ENCODE measurements at regions not wholly inside any gene's neighbourhood (a gene's known extent, or its start where the extent isn't known, plus 50 kb on each side); places are given as distances from the start of the nearest gene placed in this dataset.
"Not testable (repeated sequence)": the region's sequence is repeated elsewhere in the genome, so short reads cannot be mapped to it uniquely, and the experiment has no call there.

- Mint-ChIP-seq H3K27me3 (peaks cover 31% of the 10 kb centered on the region), H3K4me3 (no peak overlapping the region), H3K4me1 (ENCODE audit: low read depth) (peaks cover 4% of the 10 kb centered on the region), H3K36me3 (ENCODE audit: low read depth) (no peaks in the 10 kb centered on the region), H3K27ac (no peak overlapping the region), H3K9me3 (no peaks in the 10 kb centered on the region)
Observed at GRCh38 chr14:95597784-95598211, 62.9 kb downstream of the GLRX5 start.

DNA sequence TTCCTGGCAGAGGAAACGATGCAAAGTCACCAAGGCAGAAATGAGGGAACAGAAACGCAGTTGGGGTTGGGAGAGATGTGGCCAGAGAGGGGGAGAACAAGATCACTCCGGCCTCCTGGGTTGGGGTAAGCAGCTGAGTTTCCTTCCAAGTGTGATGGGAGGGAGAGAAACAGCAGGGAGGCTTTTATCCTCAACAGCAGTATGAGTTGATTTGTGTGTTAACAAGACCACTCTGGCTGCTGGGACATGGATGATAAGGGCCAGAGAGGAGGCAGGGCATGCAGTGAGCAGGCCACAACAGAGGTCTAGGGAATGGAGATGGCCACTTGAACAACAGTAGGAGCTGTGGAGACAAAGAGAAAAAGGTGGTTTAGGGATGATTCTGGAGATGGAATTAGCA, 66.8 kb downstream of the GLRX5 start:
- no peak overlapping the region for H3K4me3 Mint-ChIP-seq
- peaks cover 36% of the 10 kb centered on the region for H3K27me3 Mint-ChIP-seq
- peaks cover 4% of the 10 kb centered on the region for H3K4me1 Mint-ChIP-seq (ENCODE audit: low read depth)
- no peaks in the 10 kb centered on the region for H3K9me3 Mint-ChIP-seq
- no peak overlapping the region for H3K27ac Mint-ChIP-seq
- no peaks in the 10 kb centered on the region for H3K36me3 Mint-ChIP-seq (ENCODE audit: low read depth)

DNA sequence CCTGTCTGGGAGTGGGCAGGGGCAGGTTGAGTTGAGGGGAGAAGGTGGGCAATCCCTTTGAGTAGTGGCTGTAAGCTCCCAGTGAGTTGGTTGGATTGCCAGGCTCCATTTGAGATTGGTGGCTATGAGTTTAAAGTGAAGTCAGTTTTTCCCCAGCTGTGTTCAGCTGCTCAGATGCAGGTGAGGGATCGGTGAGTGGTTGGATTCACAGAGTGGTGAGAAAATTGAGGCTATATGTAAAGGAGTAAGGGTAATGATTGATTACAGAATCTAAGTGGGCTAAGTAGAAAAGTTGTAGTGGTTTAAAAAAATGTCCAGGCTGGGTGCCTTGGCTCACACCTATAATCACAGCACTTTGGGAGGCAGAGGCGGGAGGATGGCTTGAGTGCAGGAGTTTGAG, 68.6 kb downstream of the GLRX5 start:
- no peak overlapping the region for H3K4me3 Mint-ChIP-seq
- no peak overlapping the region for H3K27ac Mint-ChIP-seq
- no peaks in the 10 kb centered on the region for H3K9me3 Mint-ChIP-seq
- no peaks in the 10 kb centered on the region for H3K36me3 Mint-ChIP-seq (ENCODE audit: low read depth)
- peaks cover 33% of the 10 kb centered on the region for H3K27me3 Mint-ChIP-seq
- H3K4me1 Mint-ChIP-seq (ENCODE audit: low read depth): peaks cover 2% of the 10 kb centered on the region

- H3K36me3 Mint-ChIP-seq (ENCODE audit: low read depth): no peaks in the 10 kb centered on the region
- peaks cover 16% of the 10 kb centered on the region for H3K27me3 Mint-ChIP-seq
- H3K9me3 Mint-ChIP-seq: no peaks in the 10 kb centered on the region
- H3K4me1 Mint-ChIP-seq (ENCODE audit: low read depth): no peaks in the 10 kb centered on the region
- no peak overlapping the region for H3K27ac Mint-ChIP-seq
- H3K4me3 Mint-ChIP-seq: no peak overlapping the region
Observed at GRCh38 chr14:95606266-95606665, 71.4 kb downstream of the GLRX5 start.

DNA sequence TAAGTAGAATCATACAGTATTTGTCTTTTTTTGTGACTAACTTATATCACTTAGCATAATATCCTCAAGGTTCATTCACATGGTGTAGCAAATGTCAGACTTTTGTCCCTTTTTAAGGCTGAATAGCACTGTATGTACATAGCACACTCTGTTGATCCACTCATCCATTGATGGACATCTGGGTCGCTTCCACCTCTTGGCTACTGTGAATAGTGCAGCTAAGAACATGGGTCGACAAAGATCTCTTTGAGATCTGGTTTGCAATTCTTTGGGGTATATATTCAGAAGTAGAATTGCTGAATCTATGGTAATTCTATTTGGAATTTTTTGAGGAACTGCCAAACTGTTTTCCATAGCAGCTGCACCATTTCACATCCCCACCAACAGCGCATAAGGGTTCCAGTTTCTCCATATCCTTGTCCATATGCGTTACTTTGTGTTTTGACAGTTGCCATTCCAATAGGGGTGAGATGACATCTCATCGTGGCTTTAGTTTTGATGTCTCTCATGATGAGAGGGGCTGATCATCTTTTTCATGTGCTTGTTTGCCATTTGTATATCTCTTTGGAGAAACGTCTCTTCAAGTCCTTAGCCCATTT, 73.9 kb downstream of the GLRX5 start:
- H3K27ac Mint-ChIP-seq: no peak overlapping the region
- H3K4me3 Mint-ChIP-seq: no peak overlapping the region
- peaks cover 16% of the 10 kb centered on the region for H3K27me3 Mint-ChIP-seq

DNA sequence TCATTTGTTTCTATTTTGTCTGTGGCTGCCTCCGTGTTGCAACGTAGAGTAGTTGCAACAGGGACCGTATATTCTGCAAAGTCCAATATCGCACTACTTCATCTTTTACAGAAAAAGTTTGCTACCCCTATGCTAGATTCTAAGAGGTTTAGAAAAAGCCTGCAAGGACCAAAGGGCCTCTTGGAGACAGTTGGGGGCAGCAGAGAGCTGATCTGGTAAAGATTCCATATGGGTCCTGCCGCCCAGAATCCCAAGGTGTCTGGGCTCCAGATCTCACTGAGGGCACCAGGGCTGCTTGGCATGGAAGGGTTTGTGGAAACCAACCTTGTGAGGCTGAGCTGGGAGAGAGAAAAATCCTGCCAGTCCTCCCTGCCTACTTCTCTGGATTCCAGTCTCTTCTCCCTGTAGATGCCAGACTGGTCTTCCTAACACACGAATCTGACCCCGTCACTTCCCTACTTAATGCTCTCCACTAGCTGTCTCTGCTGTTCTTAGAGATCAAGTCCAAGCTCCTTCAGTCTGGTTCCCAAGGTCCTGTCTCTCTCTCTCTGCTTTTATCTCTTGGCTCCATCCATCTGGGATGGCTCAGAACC, 74.6 kb downstream of the GLRX5 start:
- Mint-ChIP-seq H3K4me1 (ENCODE audit: low read depth) (peaks cover 5% of the 10 kb centered on the region), H3K36me3 (ENCODE audit: low read depth) (no peaks in the 10 kb centered on the region), H3K27me3 (peaks cover 16% of the 10 kb centered on the region), H3K4me3 (no peak overlapping the region), H3K27ac (no peak overlapping the region), H3K9me3 (no peaks in the 10 kb centered on the region)

More for the DNA sequence above, 73.9 kb downstream of the GLRX5 start:
- H3K9me3 Mint-ChIP-seq: no peaks in the 10 kb centered on the region
- peaks cover 3% of the 10 kb centered on the region for H3K4me1 Mint-ChIP-seq (ENCODE audit: low read depth)
- no peaks in the 10 kb centered on the region for H3K36me3 Mint-ChIP-seq (ENCODE audit: low read depth)

DNA sequence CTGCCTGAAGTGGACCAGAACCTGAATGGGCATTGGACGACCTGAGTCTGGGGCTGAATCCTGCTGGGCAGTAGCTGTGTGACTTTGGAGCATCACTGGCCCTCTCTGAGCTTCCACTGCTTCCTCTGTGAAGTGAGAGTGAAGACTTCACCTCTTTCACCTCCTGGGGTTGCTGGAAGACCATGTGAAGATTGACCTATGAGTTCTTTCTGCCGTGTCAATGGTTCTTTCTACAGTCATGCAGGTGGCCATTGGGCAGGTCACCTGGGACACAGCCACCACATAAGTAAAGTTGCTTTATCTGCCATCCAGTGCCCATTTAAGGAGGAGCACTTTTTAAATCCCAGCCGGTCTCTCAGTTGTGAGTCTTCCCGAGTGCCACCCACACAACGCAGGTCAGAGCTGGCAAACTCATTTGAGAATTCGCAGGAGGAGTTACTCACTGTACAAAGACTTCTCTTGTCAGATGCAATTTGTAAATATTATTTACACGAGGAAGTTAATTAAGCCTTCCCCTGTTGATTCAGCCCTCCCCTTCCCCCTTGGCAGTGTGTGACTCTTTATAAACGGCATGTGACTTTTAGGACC, 74.8 kb upstream of the TCL1B start:
- Mint-ChIP-seq H3K27me3 (peaks cover 11% of the 10 kb centered on the region), H3K9me3 (no peaks in the 10 kb centered on the region), H3K27ac (no peak overlapping the region), H3K4me1 (ENCODE audit: low read depth) (peaks cover 6% of the 10 kb centered on the region), H3K4me3 (no peak overlapping the region), H3K36me3 (ENCODE audit: low read depth) (no peaks in the 10 kb centered on the region)

DNA sequence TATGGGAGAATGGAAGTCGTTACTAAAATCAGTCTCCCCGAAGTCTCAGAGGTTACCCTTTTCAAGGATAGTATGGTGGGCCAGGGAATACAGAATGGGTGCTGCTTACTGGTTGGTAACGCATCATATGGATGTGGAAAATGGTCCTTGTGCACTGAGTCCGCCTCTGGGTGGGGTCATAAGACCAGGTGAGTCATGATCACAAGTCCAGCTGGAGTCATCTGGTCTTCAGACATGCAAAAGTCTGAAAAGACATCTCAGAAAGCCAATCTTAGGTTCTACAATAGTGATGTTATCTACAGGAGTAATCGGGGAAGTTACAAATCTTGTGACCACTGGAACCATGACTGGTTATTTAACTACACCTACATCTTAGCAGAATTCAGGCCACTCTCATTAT, 71.9 kb upstream of the TCL1B start:
- no peaks in the 10 kb centered on the region for H3K36me3 Mint-ChIP-seq (ENCODE audit: low read depth)
- H3K27me3 Mint-ChIP-seq: no peaks in the 10 kb centered on the region
- peaks cover 6% of the 10 kb centered on the region for H3K4me1 Mint-ChIP-seq (ENCODE audit: low read depth)
- H3K4me3 Mint-ChIP-seq: no peak overlapping the region
- no peak overlapping the region for H3K27ac Mint-ChIP-seq
- no peaks in the 10 kb centered on the region for H3K9me3 Mint-ChIP-seq

GRCh38 chr14:95616745-95617144, 69.5 kb upstream of the TCL1B start:
- H3K27me3 Mint-ChIP-seq: no peaks in the 10 kb centered on the region
- peaks cover 6% of the 10 kb centered on the region for H3K4me1 Mint-ChIP-seq (ENCODE audit: low read depth)
- H3K36me3 Mint-ChIP-seq (ENCODE audit: low read depth): no peaks in the 10 kb centered on the region
- H3K9me3 Mint-ChIP-seq: no peaks in the 10 kb centered on the region
- no peak overlapping the region for H3K4me3 Mint-ChIP-seq
- no peak overlapping the region for H3K27ac Mint-ChIP-seq

GRCh38 chr14:95619785-95620417, 66.3 kb upstream of the TCL1B start:
- Mint-ChIP-seq H3K27me3 (no peaks in the 10 kb centered on the region), H3K27ac (no peak overlapping the region), H3K4me3 (no peak overlapping the region), H3K36me3 (ENCODE audit: low read depth) (no peaks in the 10 kb centered on the region), H3K9me3 (peaks cover 3% of the 10 kb centered on the region), H3K4me1 (ENCODE audit: low read depth) (no peaks in the 10 kb centered on the region)

- no peak overlapping the region for H3K27ac Mint-ChIP-seq
- peaks cover 8% of the 10 kb centered on the region for H3K9me3 Mint-ChIP-seq
- no peak overlapping the region for H3K4me3 Mint-ChIP-seq
- H3K4me1 Mint-ChIP-seq (ENCODE audit: low read depth): no peaks in the 10 kb centered on the region
- no peaks in the 10 kb centered on the region for H3K36me3 Mint-ChIP-seq (ENCODE audit: low read depth)
- no peaks in the 10 kb centered on the region for H3K27me3 Mint-ChIP-seq
Observed at GRCh38 chr14:95620659-95621059, 65.6 kb upstream of the TCL1B start.

- Mint-ChIP-seq H3K9me3 (peaks cover 9% of the 10 kb centered on the region), H3K4me1 (ENCODE audit: low read depth) (no peaks in the 10 kb centered on the region), H3K27me3 (no peaks in the 10 kb centered on the region), H3K4me3 (no peak overlapping the region), H3K27ac (no peak overlapping the region), H3K36me3 (ENCODE audit: low read depth) (no peaks in the 10 kb centered on the region)
Observed at GRCh38 chr14:95623195-95623594, 63.0 kb upstream of the TCL1B start.

DNA sequence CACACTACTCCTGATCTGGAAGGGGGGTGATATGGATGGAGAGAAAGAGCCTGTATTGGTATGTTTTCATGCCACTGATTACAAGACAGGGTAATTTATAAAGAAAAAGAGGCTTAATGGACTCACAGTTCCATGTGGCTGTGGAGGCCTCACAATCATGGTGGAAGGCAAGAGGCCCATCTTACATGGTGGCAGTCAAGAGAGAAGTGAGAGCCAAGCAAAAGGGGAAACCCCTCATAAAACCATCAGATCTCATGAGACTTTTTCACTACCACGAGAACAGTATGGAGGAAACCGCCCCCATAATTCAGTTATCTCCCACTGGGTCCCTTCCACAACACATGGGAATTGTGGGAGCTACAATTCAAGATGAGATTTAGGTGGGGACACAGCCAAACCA, 60.5 kb upstream of the TCL1B start:
- H3K9me3 Mint-ChIP-seq; H3K36me3 Mint-ChIP-seq (ENCODE audit: low read depth); H3K4me1 Mint-ChIP-seq (ENCODE audit: low read depth); H3K27me3 Mint-ChIP-seq; H3K4me3 Mint-ChIP-seq: not testable (repeated sequence)
- peak overlapping the region; percentile 10 for H3K27ac Mint-ChIP-seq

DNA sequence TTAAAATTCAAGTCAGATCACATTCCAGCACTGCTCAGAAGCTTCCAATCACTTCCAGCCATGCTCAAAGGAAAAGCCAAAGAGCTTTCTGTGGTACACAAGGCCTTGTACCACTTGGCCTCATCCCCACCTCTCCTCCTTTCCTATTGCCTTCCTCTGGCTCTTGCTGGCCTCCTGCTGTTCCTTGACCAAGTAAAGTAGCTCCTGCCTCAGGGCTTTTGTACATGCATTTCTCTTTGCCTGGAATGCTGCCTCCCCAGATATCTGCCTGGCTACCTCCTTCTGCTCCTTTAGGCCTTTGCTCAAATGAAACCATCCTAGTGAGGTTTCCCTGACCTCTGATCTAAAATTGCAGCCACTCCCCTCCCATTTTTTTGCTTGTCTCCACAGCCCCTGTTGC, 51.2 kb upstream of the TCL1B start:
- Mint-ChIP-seq H3K9me3 (no peaks in the 10 kb centered on the region), H3K27me3 (peaks cover 17% of the 10 kb centered on the region), H3K4me1 (ENCODE audit: low read depth) (no peaks in the 10 kb centered on the region), H3K27ac (no peak overlapping the region), H3K4me3 (no peak overlapping the region), H3K36me3 (ENCODE audit: low read depth) (no peaks in the 10 kb centered on the region)
